HFFc6 (cell line): ENCODE measurements at regions not wholly inside any gene's neighbourhood (a gene's known extent, or its start where the extent isn't known, plus 50 kb on each side); places are given as distances from the start of the nearest gene placed in this dataset.

Experiments
- DNase-seq: peaks from one replicate; pipeline ENCODE4 v3.0.0-alpha.2; 2018
- H3K27ac Mint-ChIP-seq: 2 replicates; pipeline ENCODE4 v1.8.0; 2020; ENCODE audit warnings: mild to moderate bottlenecking, mixed read lengths
- H3K27me3 Mint-ChIP-seq: 2 replicates; pipeline ENCODE4 v1.8.0; 2021; ENCODE audit warnings: mild to moderate bottlenecking, moderate library complexity, mixed read lengths; ENCODE audit not compliant: insufficient read depth
- H3K36me3 Mint-ChIP-seq: 2 replicates; pipeline ENCODE4 v1.8.0; 2021; ENCODE audit warnings: low read depth, mixed read lengths
- H3K4me1 Mint-ChIP-seq: 2 replicates; pipeline ENCODE4 v1.8.0; 2020; ENCODE audit warnings: low read depth, mixed read lengths
- H3K4me3 Mint-ChIP-seq: 2 replicates; pipeline ENCODE4 v1.8.0; 2020; ENCODE audit warnings: mild to moderate bottlenecking, moderate library complexity, mixed read lengths
- H3K9me3 Mint-ChIP-seq: 2 replicates; pipeline ENCODE4 v1.8.0; 2020; ENCODE audit warnings: mild to moderate bottlenecking, mixed read lengths
- CTCF ChIP-seq: fragments of 200-600 bp; sonication (generic); IDR thresholded peaks from 2 replicates; pipeline ENCODE4 v1.5.0; 2021; ENCODE audit warnings: antibody characterized with exemption, mild to moderate bottlenecking

GRCh38 chr1:36710951-36711350 lies 228.2 kb upstream of the CSF3R start:
- Mint-ChIP-seq H3K4me1 (no peaks in the 10 kb centered on the region), H3K36me3 (no peaks in the 10 kb centered on the region), H3K27ac (no peak overlapping the region), H3K27me3 (peaks cover 10% of the 10 kb centered on the region), H3K4me3 (no peak overlapping the region), H3K9me3 (peaks cover 4% of the 10 kb centered on the region; the same call in 1 of the 2 replicates)
- TF ChIP-seq CTCF: no peak
- DNase-seq: no peak

DNA sequence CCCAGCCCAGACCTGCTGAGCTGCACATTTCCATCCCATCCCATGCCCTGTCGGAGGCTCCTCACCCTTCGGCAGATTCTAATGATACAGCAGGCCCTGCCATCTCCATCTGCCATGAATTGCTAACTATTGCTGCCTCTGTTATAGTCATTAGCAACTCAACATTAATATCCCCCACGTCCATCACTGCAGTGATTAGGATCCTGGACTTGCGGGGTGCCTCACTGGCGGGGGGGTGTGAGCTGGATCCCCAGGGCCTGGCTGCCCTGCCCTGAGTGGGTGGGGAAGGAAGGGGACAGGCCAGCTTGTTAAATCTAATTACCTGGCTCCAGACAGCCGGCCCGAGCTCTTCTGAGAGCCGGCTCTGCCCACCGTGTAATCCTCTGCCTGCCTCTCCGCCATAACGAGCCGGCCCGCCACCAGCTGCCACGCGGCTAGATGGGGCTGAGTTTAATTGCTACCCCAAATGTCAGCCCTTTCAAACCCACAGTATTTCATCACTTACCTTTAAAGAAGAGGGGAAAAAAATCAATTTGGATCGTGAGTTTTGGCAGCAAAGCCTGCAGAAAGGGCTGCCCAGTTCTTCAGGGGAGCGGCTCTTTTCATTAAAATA lies 227.3 kb upstream of the CSF3R start:
- TF ChIP-seq CTCF: no peak
- no peak overlapping the region for H3K27ac Mint-ChIP-seq
- H3K36me3 Mint-ChIP-seq: no peaks in the 10 kb centered on the region
- peaks cover 5% of the 10 kb centered on the region; the same call in 1 of the 2 replicates for H3K9me3 Mint-ChIP-seq
- DNase-seq: no peak
- H3K4me3 Mint-ChIP-seq: no peak overlapping the region
- peaks cover 12% of the 10 kb centered on the region for H3K27me3 Mint-ChIP-seq
- H3K4me1 Mint-ChIP-seq: no peaks in the 10 kb centered on the region

GRCh38 chr1:36708587-36708986 lies 225.9 kb upstream of the CSF3R start:
- Mint-ChIP-seq H3K4me3 (no peak overlapping the region), H3K9me3 (peaks cover 5% of the 10 kb centered on the region; the same call in 1 of the 2 replicates), H3K4me1 (no peaks in the 10 kb centered on the region), H3K36me3 (no peaks in the 10 kb centered on the region), H3K27me3 (peaks cover 15% of the 10 kb centered on the region), H3K27ac (no peak overlapping the region)
- TF ChIP-seq CTCF: no peak
- no peak for DNase-seq

- no peak for TF ChIP-seq CTCF
- peaks cover 11% of the 10 kb centered on the region for H3K27me3 Mint-ChIP-seq
- DNase-seq: no peak
- H3K4me3 Mint-ChIP-seq: no peak overlapping the region
- H3K9me3 Mint-ChIP-seq: peaks cover 5% of the 10 kb centered on the region; the same call in 1 of the 2 replicates
- H3K36me3 Mint-ChIP-seq: no peaks in the 10 kb centered on the region
- no peak overlapping the region for H3K27ac Mint-ChIP-seq
- H3K4me1 Mint-ChIP-seq: no peaks in the 10 kb centered on the region
These were observed 224.5 kb upstream of the CSF3R start for GRCh38 chr1:36707221-36707620.

DNA sequence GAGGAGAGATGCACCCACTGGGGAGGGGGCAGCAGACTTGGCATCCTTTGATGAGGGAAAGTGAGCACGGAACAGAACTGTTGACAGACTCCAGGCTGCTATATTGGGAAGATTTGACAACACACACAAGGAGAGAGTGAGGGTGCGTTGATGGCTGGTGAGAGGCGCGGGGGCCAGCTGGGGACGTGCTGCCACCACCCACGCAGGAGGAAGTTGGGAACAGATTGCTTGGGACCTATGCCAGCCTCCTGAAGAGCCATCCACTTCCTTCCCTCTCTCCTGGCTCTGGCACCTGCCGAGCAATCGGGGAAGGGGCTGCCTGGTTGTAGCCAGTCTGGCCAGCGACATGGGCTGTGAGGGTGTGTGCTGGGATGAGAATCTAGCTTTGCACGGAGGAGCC lies 223.7 kb upstream of the CSF3R start:
- no peaks in the 10 kb centered on the region for H3K4me1 Mint-ChIP-seq

More for the DNA sequence above, 223.7 kb upstream of the CSF3R start:
- Mint-ChIP-seq H3K27me3 (peaks cover 14% of the 10 kb centered on the region), H3K9me3 (peaks cover 5% of the 10 kb centered on the region; the same call in 1 of the 2 replicates), H3K27ac (no peak overlapping the region), H3K36me3 (no peaks in the 10 kb centered on the region), H3K4me3 (no peak overlapping the region)
- no peak for DNase-seq
- TF ChIP-seq CTCF: no peak
